Liver (tissue), 8 donors: ENCODE measurements at regions not wholly inside any gene's neighbourhood (a gene's known extent, or its start where the extent isn't known, plus 50 kb on each side); places are given as distances from the start of the nearest gene placed in this dataset.
"Not testable (repeated sequence)": the region's sequence is repeated elsewhere in the genome, so short reads cannot be mapped to it uniquely, and the experiment has no call there.

ENCODE experiments used
- DNase-seq: peaks from one replicate; pipeline ENCODE4 v3.0.0-alpha.2; 2017; ENCODE audit warnings: low spot score
- H3K27ac ChIP-seq, 2 donors: one replicate each; pipeline ENCODE4 v1.7.0; 2013; ENCODE audit warnings: inconsistent platforms in 2 of 2, low read length in 2 of 2, control low read depth in 1 of 2, low read depth in 1 of 2, mild to moderate bottlenecking in 1 of 2
- H3K27me3 ChIP-seq, 4 donors: one replicate each; pipeline versions ENCODE4 v1.6.1 to v1.7.0; 2013; ENCODE audit warnings: low read length in 3 of 4, inconsistent platforms in 1 of 4, mild to moderate bottlenecking in 1 of 4, moderate library complexity in 1 of 4; ENCODE audit not compliant: control insufficient read depth in 4 of 4, insufficient read depth in 4 of 4
- H3K36me3 ChIP-seq, 4 donors: one replicate each; pipeline versions ENCODE4 v1.6.1 to v1.7.0; 2013; ENCODE audit warnings: low read length in 3 of 4, mild to moderate bottlenecking in 3 of 4, low read depth in 1 of 4, moderate library complexity in 1 of 4; ENCODE audit not compliant: control insufficient read depth in 4 of 4, insufficient read depth in 3 of 4
- H3K4me1 ChIP-seq, 4 donors: one replicate each; pipeline versions ENCODE4 v1.6.1 to v1.7.0; 2013; ENCODE audit warnings: low read length in 3 of 4, mild to moderate bottlenecking in 3 of 4, moderate library complexity in 1 of 4; ENCODE audit not compliant: control insufficient read depth in 4 of 4, insufficient read depth in 4 of 4
- H3K4me3 ChIP-seq, 3 donors: one replicate each; pipeline versions ENCODE4 v1.6.1 to v1.7.0; 2013; ENCODE audit warnings: low read length in 3 of 3, control low read depth in 1 of 3, low read depth in 1 of 3, mild to moderate bottlenecking in 1 of 3
- H3K9ac ChIP-seq, 2 donors: one replicate each; pipeline ENCODE4 v1.7.0; 2013; ENCODE audit warnings: low read length in 2 of 2, mild to moderate bottlenecking in 2 of 2, moderate library complexity in 2 of 2, control low read depth in 1 of 2, low read depth in 1 of 2
- H3K9me3 ChIP-seq, 4 donors: one replicate each; pipeline versions ENCODE4 v1.6.1 to v1.7.0; 2013; ENCODE audit warnings: low read length in 3 of 4; ENCODE audit not compliant: control insufficient read depth in 4 of 4
- ATF3 ChIP-seq: IDR thresholded peaks from 2 replicates; pipeline ENCODE4 v1.6.1; 2016; ENCODE audit warnings: antibody characterized with exemption
- CTCF ChIP-seq: fragments of 150-350 bp; IDR thresholded peaks from 2 replicates; pipeline ENCODE4 v1.5.1; 2017; ENCODE audit warnings: improper control_type of control experiment, low read depth, low read length; ENCODE audit not compliant: missing input control
- FOXA1 ChIP-seq: IDR thresholded peaks from 2 replicates; pipeline ENCODE4 v1.6.1; 2016; ENCODE audit warnings: antibody characterized with exemption
- FOXA2 ChIP-seq: IDR thresholded peaks from 2 replicates; pipeline ENCODE4 v1.6.1; 2016; ENCODE audit warnings: antibody characterized with exemption
- GABPA ChIP-seq, 2 donors: IDR thresholded peaks in 1 of 2; conservative IDR thresholded peaks in 1 of 2; 2 replicates each; pipeline ENCODE4 v1.6.1; 2016; ENCODE audit warnings: antibody characterized with exemption in 2 of 2, mild to moderate bottlenecking in 1 of 2, moderate library complexity in 1 of 2
- HNF4A ChIP-seq, 2 donors: conservative IDR thresholded peaks; 2 replicates each; pipeline ENCODE4 v1.6.1; 2016; ENCODE audit warnings: antibody characterized with exemption in 2 of 2, mild to moderate bottlenecking in 2 of 2
- JUND ChIP-seq, 2 donors: IDR thresholded peaks; 2 replicates each; pipeline ENCODE4 v1.6.1; 2016; ENCODE audit warnings: antibody characterized with exemption in 2 of 2
- NR2F2 ChIP-seq: IDR thresholded peaks from 2 replicates; pipeline ENCODE4 v1.6.1; 2016; ENCODE audit warnings: antibody characterized with exemption
- REST ChIP-seq: IDR thresholded peaks from 2 replicates; pipeline ENCODE4 v1.6.1; 2016; ENCODE audit warnings: antibody characterized with exemption, mild to moderate bottlenecking
- RXRA ChIP-seq, 2 donors: IDR thresholded peaks; 2 replicates each; pipeline ENCODE4 v1.6.1; 2017 to 2018; ENCODE audit warnings: antibody characterized with exemption in 2 of 2, mild to moderate bottlenecking in 1 of 2
- YY1 ChIP-seq: IDR thresholded peaks from 2 replicates; pipeline ENCODE4 v1.6.1; 2016; ENCODE audit warnings: antibody characterized with exemption, mild to moderate bottlenecking
- ZBTB33 ChIP-seq: IDR thresholded peaks from 2 replicates; pipeline ENCODE4 v1.6.1; 2016; ENCODE audit warnings: antibody characterized with exemption
- WGBS: extraction: QIAGEN DNeasy Blood & Tissue Kit; methylation state at CpG from one replicate; pipeline ENCODE4 v1.1.7; 2013; 5-methylcytosine and 5-hydroxymethylcytosine counted together
- donor health status: healthy.
- donor health status: healthy.
- donor health status: healthy.
- donor health status: healthy.
- donor health status: healthy.

GRCh38 chr10:23981520-23982309 is 227.2 kb upstream of the KIAA1217 start:
- Histone ChIP-seq H3K4me3 (no peak overlapping the region), H3K9me3 (peaks cover 0 to 3% (median 2%) of the 10 kb centered on the region in 4 donors), H3K27me3 (no peaks in the 10 kb centered on the region), H3K27ac (no peak overlapping the region), H3K36me3 (no peaks in the 10 kb centered on the region), H3K4me1 (no peaks in the 10 kb centered on the region), H3K9ac (no peak overlapping the region)
- 70% methylated on average over 3 of the region's 3 CpGs for WGBS
- TF ChIP-seq NR2F2 (no peak), ZBTB33 (no peak), FOXA2 (no peak), JUND (IDR thresholded peaks at IDR 0.05) (no peak), ATF3 (no peak), CTCF (no peak), RXRA (IDR thresholded peaks at IDR 0.05) (no peak), HNF4A (conservative IDR thresholded peaks at IDR 0.05) (no peak), GABPA (IDR thresholded peaks at IDR 0.05 in 1 of 2, conservative IDR thresholded peaks at IDR 0.05 in 1 of 2) (no peak), FOXA1 (no peak), YY1 (no peak), REST (no peak)
- DNase-seq = no peak

- 67% methylated on average over 1 of the region's 1 CpG for WGBS
- DNase-seq, H3K36me3 ChIP-seq, H3K4me3 ChIP-seq, H3K9me3 ChIP-seq, H3K9ac ChIP-seq, H3K27me3 ChIP-seq, H3K4me1 ChIP-seq, H3K27ac ChIP-seq: not testable (repeated sequence)
These were observed 224.5 kb upstream of the KIAA1217 start for GRCh38 chr10:23984405-23984804.
